ENCODE measurements at regions not wholly inside any gene's neighbourhood (a gene's known extent, or its start where the extent isn't known, plus 50 kb on each side); places are given as distances from the start of the nearest gene placed in this dataset.

DNA sequence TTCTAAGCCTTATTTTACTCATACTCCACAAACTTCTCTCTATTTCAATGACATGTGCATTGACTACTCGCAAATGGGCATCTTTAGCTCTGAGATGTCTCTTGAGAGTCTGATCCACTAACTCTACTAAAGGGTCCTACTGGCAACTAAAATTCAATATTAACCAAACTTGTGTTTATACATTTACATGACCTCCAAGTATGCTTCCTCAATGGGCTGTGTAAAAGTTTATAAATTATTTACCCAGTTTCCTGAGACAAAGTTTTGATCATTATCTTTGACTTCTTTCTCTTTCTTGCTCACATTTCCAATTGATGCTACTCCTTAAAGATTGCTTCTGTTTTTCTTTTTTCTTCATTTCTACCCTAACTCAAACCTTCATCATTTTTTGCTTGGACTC lies 510.1 kb upstream of the DAB2 start:
- H2AFZ ChIP-seq (ENCODE audit: low read length): no peak overlapping the region
- no peaks in the 10 kb centered on the region for H4K20me1 ChIP-seq (ENCODE audit: control insufficient read depth, insufficient read depth, insufficient read length)
- no peak overlapping the region for H2BK20ac ChIP-seq (ENCODE audit: low read depth, low read length, poor library complexity, severe bottlenecking)
- no peaks in the 10 kb centered on the region for H3K36me3 Mint-ChIP-seq (ENCODE audit: insufficient read depth in 1 of 3, low read depth in 3 of 3)
- no peak overlapping the region for H3K27ac ChIP-seq (ENCODE audit: insufficient read length, low read depth, low read length)
- TF ChIP-seq, protein P1, sequence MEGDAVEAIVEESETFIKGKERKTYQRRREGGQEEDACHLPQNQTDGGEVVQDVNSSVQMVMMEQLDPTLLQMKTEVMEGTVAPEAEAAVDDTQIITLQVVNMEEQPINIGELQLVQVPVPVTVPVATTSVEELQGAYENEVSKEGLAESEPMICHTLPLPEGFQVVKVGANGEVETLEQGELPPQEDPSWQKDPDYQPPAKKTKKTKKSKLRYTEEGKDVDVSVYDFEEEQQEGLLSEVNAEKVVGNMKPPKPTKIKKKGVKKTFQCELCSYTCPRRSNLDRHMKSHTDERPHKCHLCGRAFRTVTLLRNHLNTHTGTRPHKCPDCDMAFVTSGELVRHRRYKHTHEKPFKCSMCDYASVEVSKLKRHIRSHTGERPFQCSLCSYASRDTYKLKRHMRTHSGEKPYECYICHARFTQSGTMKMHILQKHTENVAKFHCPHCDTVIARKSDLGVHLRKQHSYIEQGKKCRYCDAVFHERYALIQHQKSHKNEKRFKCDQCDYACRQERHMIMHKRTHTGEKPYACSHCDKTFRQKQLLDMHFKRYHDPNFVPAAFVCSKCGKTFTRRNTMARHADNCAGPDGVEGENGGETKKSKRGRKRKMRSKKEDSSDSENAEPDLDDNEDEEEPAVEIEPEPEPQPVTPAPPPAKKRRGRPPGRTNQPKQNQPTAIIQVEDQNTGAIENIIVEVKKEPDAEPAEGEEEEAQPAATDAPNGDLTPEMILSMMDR (conservative IDR thresholded peaks at IDR 0.05): no peak
- H3K4me2 ChIP-seq (ENCODE audit: insufficient read depth, insufficient read length, low read length): no peak overlapping the region
- no CpG with 5 or more reads among the region's 1 CpG for WGBS (ENCODE audit: extremely low coverage, insufficient read length, low lambda C conversion rate)
- no peak overlapping the region for H2BK5ac ChIP-seq (ENCODE audit: insufficient read length, low read length)
- no peak overlapping the region for H2BK12ac ChIP-seq (ENCODE audit: insufficient read length, low read depth, low read length)
- H3K23ac ChIP-seq (ENCODE audit: insufficient read length, low read depth, low read length): no peak overlapping the region
- H3K4ac ChIP-seq (ENCODE audit: low read depth, low read length): no peak overlapping the region
- H3K27me3 ChIP-seq (ENCODE audit: insufficient read depth, low read length): 0 out of 2 replicates have a peak, but pooled peaks cover 2% of the 10 kb centered on the region
- no peak overlapping the region for H3K18ac ChIP-seq (ENCODE audit: insufficient read length, low read depth, low read length)
- no peaks in the 10 kb centered on the region for H3K4me1 Mint-ChIP-seq
- no peaks in the 10 kb centered on the region for H3K23me2 ChIP-seq (ENCODE audit: insufficient read length, low read depth, low read length, poor library complexity, severe bottlenecking)
- H4K91ac ChIP-seq (ENCODE audit: insufficient read length, low read depth, low read length): no peak overlapping the region
- H3K9ac ChIP-seq (ENCODE audit: extremely low read depth, insufficient read length, low read length): no peak overlapping the region
- H3K4me1 ChIP-seq (ENCODE audit: insufficient read depth, low read length): no peaks in the 10 kb centered on the region
- H4K5ac ChIP-seq (ENCODE audit: insufficient read length, low read depth, low read length): no peak overlapping the region
- H4K8ac ChIP-seq (replicated peaks; ENCODE audit: insufficient read length, low read depth, low read length): no peak overlapping the region
- no peak for DNase-seq
- H2BK15ac ChIP-seq (ENCODE audit: low read depth, low read length): no peak overlapping the region
- no peak overlapping the region for H3K27ac Mint-ChIP-seq
- no peaks in the 10 kb centered on the region for H3K79me2 ChIP-seq (ENCODE audit: insufficient read depth, low read length)
- H2BK120ac ChIP-seq (ENCODE audit: low read depth, low read length, poor library complexity, severe bottlenecking): no peak overlapping the region
- H3K9me3 ChIP-seq (ENCODE audit: control insufficient read depth, low read depth, low read length): no peaks in the 10 kb centered on the region
- H3K56ac ChIP-seq (ENCODE audit: insufficient read length, low read depth, low read length): no peak overlapping the region
- no peaks in the 10 kb centered on the region for H3K9me3 Mint-ChIP-seq
- H3K27me3 Mint-ChIP-seq (ENCODE audit: low read depth): no peaks in the 10 kb centered on the region
- no peaks in the 10 kb centered on the region for H3K79me1 ChIP-seq (ENCODE audit: insufficient read depth, low read depth, low read length, poor library complexity, severe bottlenecking)
- no peak overlapping the region for H2AK5ac ChIP-seq (ENCODE audit: insufficient read length, low read length)
- no peak overlapping the region for H3K4me3 Mint-ChIP-seq
- H3K14ac ChIP-seq (ENCODE audit: insufficient read depth, low read length): no peak overlapping the region
- H3T11ph ChIP-seq (ENCODE audit: low read length): no peak overlapping the region

Data from H9 (cell line).